Panc1 (cell line): ENCODE measurements at regions not wholly inside any gene's neighbourhood (a gene's known extent, or its start where the extent isn't known, plus 50 kb on each side); places are given as distances from the start of the nearest gene placed in this dataset.

Experiments
- POLR2AphosphoS5 ChIP-seq: IDR thresholded peaks from 2 replicates; pipeline ENCODE4 v1.6.1; 2012; ENCODE audit warnings: mild to moderate bottlenecking, low read depth, low read length, moderate library complexity
- SIN3A ChIP-seq: IDR thresholded peaks from 2 replicates; pipeline ENCODE4 v1.6.1; 2012; ENCODE audit warnings: low read depth, mild to moderate bottlenecking, low read length, moderate library complexity, borderline replicate concordance; ENCODE audit not compliant: insufficient read depth
- TCF7L2 ChIP-seq: IDR thresholded peaks from 2 replicates; pipeline ENCODE4 v1.6.1; 2011; ENCODE audit warnings: mild to moderate bottlenecking, low read depth, low read length, inconsistent platforms
- TF ChIP-seq, protein P1 (sequence below): fragments of 450-650 bp; IDR thresholded peaks from 2 replicates; pipeline ENCODE4 v1.5.1; 2017; ENCODE audit warnings: mild to moderate bottlenecking

GRCh38 chr1:63718541-63718970 is 55.3 kb upstream of the ROR1 start:
- TF ChIP-seq, protein P1, sequence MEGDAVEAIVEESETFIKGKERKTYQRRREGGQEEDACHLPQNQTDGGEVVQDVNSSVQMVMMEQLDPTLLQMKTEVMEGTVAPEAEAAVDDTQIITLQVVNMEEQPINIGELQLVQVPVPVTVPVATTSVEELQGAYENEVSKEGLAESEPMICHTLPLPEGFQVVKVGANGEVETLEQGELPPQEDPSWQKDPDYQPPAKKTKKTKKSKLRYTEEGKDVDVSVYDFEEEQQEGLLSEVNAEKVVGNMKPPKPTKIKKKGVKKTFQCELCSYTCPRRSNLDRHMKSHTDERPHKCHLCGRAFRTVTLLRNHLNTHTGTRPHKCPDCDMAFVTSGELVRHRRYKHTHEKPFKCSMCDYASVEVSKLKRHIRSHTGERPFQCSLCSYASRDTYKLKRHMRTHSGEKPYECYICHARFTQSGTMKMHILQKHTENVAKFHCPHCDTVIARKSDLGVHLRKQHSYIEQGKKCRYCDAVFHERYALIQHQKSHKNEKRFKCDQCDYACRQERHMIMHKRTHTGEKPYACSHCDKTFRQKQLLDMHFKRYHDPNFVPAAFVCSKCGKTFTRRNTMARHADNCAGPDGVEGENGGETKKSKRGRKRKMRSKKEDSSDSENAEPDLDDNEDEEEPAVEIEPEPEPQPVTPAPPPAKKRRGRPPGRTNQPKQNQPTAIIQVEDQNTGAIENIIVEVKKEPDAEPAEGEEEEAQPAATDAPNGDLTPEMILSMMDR: no peak
- TF ChIP-seq POLR2AphosphoS5: no peak
- TF ChIP-seq TCF7L2: no peak
- no peak for TF ChIP-seq SIN3A
